HG03097 (cell line): ENCODE measurements at regions not wholly inside any gene's neighbourhood (a gene's known extent, or its start where the extent isn't known, plus 50 kb on each side); places are given as distances from the start of the nearest gene placed in this dataset.
"Not testable (repeated sequence)": the region's sequence is repeated elsewhere in the genome, so short reads cannot be mapped to it uniquely, and the experiment has no call there.

Experiments used
- ATAC-seq: cut with Tn5 transposase; IDR thresholded peaks from one replicate; pipeline ENCODE4 v1.9.1; 2021; ENCODE audit not compliant: unreplicated experiment, low FRiP score

GRCh38 chr14:56008661-56009060 is 109.5 kb upstream of the PELI2 start:
- not testable (repeated sequence) for ATAC-seq

GRCh38 chr14:56023661-56024081 is 94.5 kb upstream of the PELI2 start:
- ATAC-seq: no peak

DNA sequence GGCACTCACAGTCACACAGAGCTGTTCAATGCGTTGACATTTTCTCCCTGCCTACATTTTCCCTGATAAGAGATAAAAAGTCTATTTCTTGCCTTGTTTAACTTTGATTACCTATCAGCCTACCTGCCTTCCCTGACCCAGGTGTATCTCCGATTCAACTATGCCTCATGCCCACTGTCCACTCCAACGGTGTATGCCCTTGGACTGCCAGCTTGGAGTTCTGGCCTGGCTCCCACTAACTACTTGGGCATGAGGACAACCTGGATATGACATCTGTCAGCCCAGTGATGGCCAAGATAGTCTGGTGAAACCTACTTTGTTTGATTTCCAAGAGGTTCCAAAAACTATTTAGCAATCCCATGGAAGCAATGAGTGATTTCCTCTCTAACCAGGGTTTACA is 93.0 kb upstream of the PELI2 start:
- no peak for ATAC-seq

- no peak for ATAC-seq
Observed at GRCh38 chr14:56026506-56026905, 91.7 kb upstream of the PELI2 start.

DNA sequence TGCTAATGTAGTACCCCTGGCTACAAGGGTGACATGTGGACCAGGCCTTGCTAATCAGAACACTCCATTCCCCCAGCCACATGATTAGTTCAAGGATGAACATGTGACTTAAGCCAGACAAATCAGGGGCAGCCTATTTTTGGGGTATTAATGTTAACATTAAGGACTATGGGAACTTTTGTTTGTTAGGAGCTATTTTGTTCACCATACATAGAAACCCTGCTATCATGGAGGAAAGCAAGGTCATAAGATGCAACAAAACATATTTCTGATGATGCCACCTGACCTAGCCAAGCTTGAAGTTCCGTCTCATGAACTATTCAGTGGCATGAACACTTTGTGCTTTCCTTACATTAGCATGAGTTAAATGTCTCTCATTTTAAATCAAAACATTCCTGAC is 90.8 kb upstream of the PELI2 start:
- ATAC-seq: no peak

DNA sequence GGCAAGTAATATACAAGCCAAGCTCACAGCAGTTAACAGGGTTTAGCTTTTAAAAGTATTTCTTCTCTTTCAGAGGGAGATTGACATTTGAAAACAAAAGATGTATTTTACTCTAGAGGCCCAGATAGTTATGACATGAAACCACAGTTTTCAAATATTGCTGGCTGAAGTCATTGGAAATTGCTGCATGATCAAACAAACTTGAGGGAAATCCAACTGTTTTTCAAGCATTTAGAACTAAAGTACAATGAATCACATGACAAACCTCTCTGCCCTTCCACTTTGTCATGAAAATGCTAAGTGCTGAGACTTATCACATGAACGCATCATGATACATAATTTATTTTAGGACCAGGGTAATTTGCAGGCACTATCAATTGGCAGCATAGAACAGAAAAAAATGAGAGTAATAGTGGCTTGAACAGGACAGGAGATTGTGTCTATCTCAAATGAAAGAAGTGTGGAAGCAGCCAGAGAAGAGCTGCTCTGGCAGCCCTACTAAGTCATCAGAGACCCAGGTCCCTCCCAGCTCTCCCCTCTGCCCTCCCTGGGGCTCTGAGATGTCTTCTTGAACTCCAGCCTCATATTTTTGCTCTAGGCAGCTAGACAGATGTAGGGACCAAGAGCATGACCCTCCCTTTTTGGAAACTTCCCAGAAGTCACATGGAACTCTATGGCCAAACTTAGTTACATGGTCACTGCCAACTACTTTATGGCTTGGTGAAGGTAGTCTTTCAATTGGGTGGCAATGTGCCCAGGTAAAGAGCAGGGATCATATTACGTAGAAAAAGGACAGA is 90.1 kb upstream of the PELI2 start:
- ATAC-seq: no peak

- no peak for ATAC-seq
Observed at GRCh38 chr14:56036353-56036752, 81.9 kb upstream of the PELI2 start.

- ATAC-seq: no peak
Observed at GRCh38 chr14:56040121-56040520, 78.1 kb upstream of the PELI2 start.

DNA sequence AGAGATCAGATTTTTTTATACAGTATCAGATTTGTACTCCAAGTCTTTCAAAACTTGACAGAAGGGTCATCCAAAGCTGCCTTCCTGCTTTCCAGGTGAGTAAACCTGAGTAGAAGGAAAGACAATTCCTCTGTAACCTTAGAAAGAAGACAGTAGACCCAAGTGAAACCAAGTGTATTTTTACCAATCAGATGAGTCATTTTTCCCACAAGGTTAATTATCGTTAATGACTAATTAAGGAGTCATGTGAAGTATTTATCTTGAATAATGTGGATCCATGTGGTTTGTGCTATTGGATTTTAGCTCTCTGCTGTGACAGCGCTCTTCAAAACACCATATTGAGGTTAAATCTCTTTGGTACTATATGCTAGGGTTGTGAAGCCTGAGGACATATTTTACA is 74.0 kb upstream of the PELI2 start:
- no peak for ATAC-seq

- no peak for ATAC-seq
Observed at GRCh38 chr14:56046546-56046945, 71.7 kb upstream of the PELI2 start.

GRCh38 chr14:56046996-56047395 is 71.2 kb upstream of the PELI2 start:
- ATAC-seq: no peak

- ATAC-seq: no peak
Observed at GRCh38 chr14:56049536-56049935, 68.7 kb upstream of the PELI2 start.

DNA sequence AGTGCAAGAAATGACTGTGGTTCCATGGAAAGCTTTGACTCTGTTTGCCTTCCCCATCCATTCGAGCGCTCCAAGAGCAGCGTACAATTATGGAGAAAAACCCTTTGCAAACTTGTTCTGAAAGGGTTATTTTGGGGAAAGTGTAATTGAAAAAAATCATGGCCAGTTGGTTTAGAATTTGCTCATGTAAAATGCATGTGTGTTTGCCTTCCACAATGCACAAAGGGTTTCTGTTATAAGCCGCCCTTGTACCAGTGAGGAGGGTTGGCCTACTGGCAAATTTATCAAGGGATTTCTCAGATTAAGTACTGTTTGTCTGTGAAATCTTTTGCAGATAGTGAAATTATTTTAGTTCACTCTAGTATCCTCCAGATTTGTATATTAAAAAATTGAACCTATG is 62.7 kb upstream of the PELI2 start:
- no peak for ATAC-seq

GRCh38 chr14:56056031-56056430 is 62.2 kb upstream of the PELI2 start:
- ATAC-seq: no peak

DNA sequence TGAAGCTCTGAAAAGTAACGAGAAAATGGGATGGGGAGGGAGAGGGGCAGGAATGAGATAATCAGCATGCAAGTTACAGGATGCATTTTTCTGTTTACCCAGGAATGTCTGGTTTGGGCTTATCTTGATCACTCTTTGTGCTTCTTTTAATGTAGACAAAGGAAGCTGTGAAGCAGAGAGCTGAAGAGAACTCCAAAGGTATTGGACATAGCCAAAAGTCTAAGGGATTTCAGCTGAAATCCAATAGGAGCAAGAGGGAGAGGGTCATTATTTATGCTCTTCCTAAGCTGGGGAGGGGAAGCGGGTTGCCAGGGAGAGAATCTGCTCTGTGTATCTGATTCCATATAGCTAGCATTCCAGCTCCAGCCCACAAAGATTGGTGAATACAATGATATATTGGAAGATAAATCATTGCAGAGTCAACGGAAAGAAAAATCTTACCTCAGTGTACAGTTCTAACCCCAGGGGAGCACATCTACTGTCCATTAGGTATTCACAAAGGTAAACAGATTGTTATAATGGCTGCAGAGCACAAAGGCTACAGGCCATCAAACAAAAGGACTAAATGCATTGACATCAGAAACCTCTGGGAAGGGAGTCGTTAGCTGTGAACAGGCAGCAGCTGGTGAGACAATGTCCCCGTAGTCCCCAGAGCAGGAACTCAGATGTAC is 61.0 kb upstream of the PELI2 start:
- ATAC-seq: no peak

GRCh38 chr14:56057767-56058166 is 60.4 kb upstream of the PELI2 start:
- no peak for ATAC-seq

- ATAC-seq: no peak
Observed at GRCh38 chr14:56059054-56059453, 59.2 kb upstream of the PELI2 start.

DNA sequence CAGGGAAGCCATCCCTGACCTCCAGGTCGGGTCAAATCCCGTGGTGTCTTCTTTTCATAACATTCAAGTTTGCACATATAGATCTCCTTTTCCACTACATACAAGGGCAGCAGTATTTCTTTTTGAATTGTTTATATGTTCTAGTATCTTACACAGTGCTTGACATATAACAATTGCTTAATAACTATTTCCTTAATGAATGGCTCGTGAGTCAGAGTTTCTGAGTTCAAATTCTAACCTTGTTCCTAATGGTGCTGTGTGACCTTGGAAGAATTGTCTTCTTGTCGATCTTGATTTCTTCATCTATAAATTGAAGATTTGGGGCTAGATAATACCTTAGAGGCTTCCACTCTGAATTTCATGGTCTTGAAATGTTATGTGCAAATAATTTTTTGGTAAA is 57.2 kb upstream of the PELI2 start:
- no peak for ATAC-seq

GRCh38 chr14:56063131-56063530 is 55.1 kb upstream of the PELI2 start:
- no peak for ATAC-seq

GRCh38 chr14:56064513-56064912 is 53.7 kb upstream of the PELI2 start:
- no peak for ATAC-seq

- ATAC-seq: not testable (repeated sequence)
Observed at GRCh38 chr14:56065199-56065598, 53.0 kb upstream of the PELI2 start.

- ATAC-seq: no peak
Observed at GRCh38 chr14:56065621-56066290, 52.5 kb upstream of the PELI2 start.
